Stimulated activated naive CD8-positive, alpha-beta T cell treated with anti-CD3 and anti-CD28 coated beads, Interleukin-15, Interleukin-2, amounts not matched to agents 100 ng/mL and 50 ng/mL, for 24 hours (primary cell): ENCODE measurements at regions not wholly inside any gene's neighbourhood (a gene's known extent, or its start where the extent isn't known, plus 50 kb on each side); places are given as distances from the start of the nearest gene placed in this dataset.
"Not testable (repeated sequence)": the region's sequence is repeated elsewhere in the genome, so short reads cannot be mapped to it uniquely, and the experiment has no call there.

Experiments
- H3K27ac Mint-ChIP-seq: one replicate; pipeline ENCODE4 v1.8.0; 2021; ENCODE audit warnings: mild to moderate bottlenecking, mixed read lengths
- H3K27me3 Mint-ChIP-seq: one replicate; pipeline ENCODE4 v1.8.0; 2021; ENCODE audit warnings: mixed read lengths
- H3K36me3 Mint-ChIP-seq: one replicate; pipeline ENCODE4 v1.8.0; 2021; ENCODE audit warnings: low read depth, mixed read lengths
- H3K4me1 Mint-ChIP-seq: one replicate; pipeline ENCODE4 v1.8.0; 2021; ENCODE audit warnings: low read depth, mixed read lengths
- H3K4me3 Mint-ChIP-seq: one replicate; pipeline ENCODE4 v1.8.0; 2021; ENCODE audit warnings: mild to moderate bottlenecking, mixed read lengths
- H3K9me3 Mint-ChIP-seq: one replicate; pipeline ENCODE4 v1.8.0; 2021; ENCODE audit warnings: mixed read lengths

- no peaks in the 10 kb centered on the region for H3K36me3 Mint-ChIP-seq
- H3K4me3 Mint-ChIP-seq = no peak overlapping the region
- no peak overlapping the region for H3K27ac Mint-ChIP-seq
- no peaks in the 10 kb centered on the region for H3K4me1 Mint-ChIP-seq
- H3K9me3 Mint-ChIP-seq = no peaks in the 10 kb centered on the region
- peaks cover 32% of the 10 kb centered on the region for H3K27me3 Mint-ChIP-seq
Observed at GRCh38 chr2:239660390-239661230, 259.8 kb upstream of the HDAC4 start.

GRCh38 chr2:239657992-239658391 lies 257.2 kb upstream of the HDAC4 start:
- no peaks in the 10 kb centered on the region for H3K4me1 Mint-ChIP-seq
- H3K27me3 Mint-ChIP-seq = peaks cover 25% of the 10 kb centered on the region
- H3K27ac Mint-ChIP-seq = no peak overlapping the region
- no peaks in the 10 kb centered on the region for H3K36me3 Mint-ChIP-seq
- H3K9me3 Mint-ChIP-seq = no peaks in the 10 kb centered on the region
- no peak overlapping the region for H3K4me3 Mint-ChIP-seq

GRCh38 chr2:239657236-239657635 lies 256.4 kb upstream of the HDAC4 start:
- H3K4me3 Mint-ChIP-seq = no peak overlapping the region
- no peaks in the 10 kb centered on the region for H3K9me3 Mint-ChIP-seq
- H3K27me3 Mint-ChIP-seq = peaks cover 19% of the 10 kb centered on the region
- no peaks in the 10 kb centered on the region for H3K36me3 Mint-ChIP-seq
- H3K27ac Mint-ChIP-seq = no peak overlapping the region
- H3K4me1 Mint-ChIP-seq = no peaks in the 10 kb centered on the region

GRCh38 chr2:239654266-239654665 lies 253.4 kb upstream of the HDAC4 start:
- Mint-ChIP-seq H3K36me3 (no peaks in the 10 kb centered on the region), H3K4me1 (no peaks in the 10 kb centered on the region), H3K4me3 (no peak overlapping the region), H3K9me3 (peaks cover 2% of the 10 kb centered on the region), H3K27ac (no peak overlapping the region), H3K27me3 (peaks cover 12% of the 10 kb centered on the region)

GRCh38 chr2:239651859-239652258 lies 251.0 kb upstream of the HDAC4 start:
- H3K4me1 Mint-ChIP-seq = no peaks in the 10 kb centered on the region

GRCh38 chr2:239650674-239651073 lies 249.9 kb upstream of the HDAC4 start:
- Mint-ChIP-seq H3K27me3 (peaks cover 12% of the 10 kb centered on the region), H3K9me3 (peaks cover 6% of the 10 kb centered on the region)

More at GRCh38 chr2:239651859-239652258, 251.0 kb upstream of the HDAC4 start:
- peaks cover 6% of the 10 kb centered on the region for H3K9me3 Mint-ChIP-seq
- peaks cover 14% of the 10 kb centered on the region for H3K27me3 Mint-ChIP-seq
- no peak overlapping the region for H3K4me3 Mint-ChIP-seq
- H3K36me3 Mint-ChIP-seq = no peaks in the 10 kb centered on the region
- H3K27ac Mint-ChIP-seq = no peak overlapping the region

GRCh38 chr2:239649309-239649708 lies 248.5 kb upstream of the HDAC4 start:
- H3K27ac Mint-ChIP-seq = no peak overlapping the region
- H3K9me3 Mint-ChIP-seq = peaks cover 6% of the 10 kb centered on the region
- H3K27me3 Mint-ChIP-seq = peaks cover 12% of the 10 kb centered on the region
- H3K4me1 Mint-ChIP-seq = no peaks in the 10 kb centered on the region
- no peaks in the 10 kb centered on the region for H3K36me3 Mint-ChIP-seq
- no peak overlapping the region for H3K4me3 Mint-ChIP-seq

More at GRCh38 chr2:239650674-239651073, 249.9 kb upstream of the HDAC4 start:
- Mint-ChIP-seq H3K4me1 (no peaks in the 10 kb centered on the region), H3K27ac (no peak overlapping the region), H3K36me3 (no peaks in the 10 kb centered on the region), H3K4me3 (no peak overlapping the region)

GRCh38 chr2:239648607-239649006 lies 247.8 kb upstream of the HDAC4 start:
- Mint-ChIP-seq H3K4me3 (no peak overlapping the region), H3K4me1 (no peaks in the 10 kb centered on the region), H3K36me3 (no peaks in the 10 kb centered on the region), H3K27ac (no peak overlapping the region), H3K9me3 (peaks cover 6% of the 10 kb centered on the region), H3K27me3 (peaks cover 12% of the 10 kb centered on the region)

GRCh38 chr2:239647052-239647819 lies 246.4 kb upstream of the HDAC4 start:
- Mint-ChIP-seq H3K4me3 (no peak overlapping the region), H3K36me3 (no peaks in the 10 kb centered on the region), H3K4me1 (no peaks in the 10 kb centered on the region), H3K27me3 (peaks cover 12% of the 10 kb centered on the region), H3K9me3 (peaks cover 6% of the 10 kb centered on the region), H3K27ac (no peak overlapping the region)

- Mint-ChIP-seq H3K4me3 (no peak overlapping the region), H3K27me3 (peaks cover 12% of the 10 kb centered on the region), H3K36me3 (no peaks in the 10 kb centered on the region), H3K4me1 (no peaks in the 10 kb centered on the region), H3K9me3 (peaks cover 6% of the 10 kb centered on the region), H3K27ac (no peak overlapping the region)
Observed at GRCh38 chr2:239646184-239646583, 245.4 kb upstream of the HDAC4 start.

GRCh38 chr2:239644594-239644993 lies 243.8 kb upstream of the HDAC4 start:
- not testable (repeated sequence) for H3K4me1 Mint-ChIP-seq, H3K27me3 Mint-ChIP-seq, H3K4me3 Mint-ChIP-seq, H3K36me3 Mint-ChIP-seq, H3K9me3 Mint-ChIP-seq, H3K27ac Mint-ChIP-seq

- H3K27ac Mint-ChIP-seq = no peak overlapping the region
- no peaks in the 10 kb centered on the region for H3K4me1 Mint-ChIP-seq
- no peak overlapping the region for H3K4me3 Mint-ChIP-seq
- no peaks in the 10 kb centered on the region for H3K36me3 Mint-ChIP-seq
- H3K9me3 Mint-ChIP-seq = peaks cover 1% of the 10 kb centered on the region
- H3K27me3 Mint-ChIP-seq = peaks cover 9% of the 10 kb centered on the region
Observed at GRCh38 chr2:239644011-239644410, 243.2 kb upstream of the HDAC4 start.

- H3K27me3 Mint-ChIP-seq = peaks cover 6% of the 10 kb centered on the region
- no peak overlapping the region for H3K27ac Mint-ChIP-seq
- no peaks in the 10 kb centered on the region for H3K36me3 Mint-ChIP-seq
- H3K4me1 Mint-ChIP-seq = no peaks in the 10 kb centered on the region
- no peaks in the 10 kb centered on the region for H3K9me3 Mint-ChIP-seq
- H3K4me3 Mint-ChIP-seq = no peak overlapping the region
Observed at GRCh38 chr2:239642406-239643004, 241.7 kb upstream of the HDAC4 start.

GRCh38 chr2:239641904-239642303 lies 241.1 kb upstream of the HDAC4 start:
- not testable (repeated sequence) for H3K27ac Mint-ChIP-seq, H3K4me1 Mint-ChIP-seq, H3K9me3 Mint-ChIP-seq, H3K36me3 Mint-ChIP-seq, H3K4me3 Mint-ChIP-seq, H3K27me3 Mint-ChIP-seq
